ENCODE measurements at regions not wholly inside any gene's neighbourhood (a gene's known extent, or its start where the extent isn't known, plus 50 kb on each side); places are given as distances from the start of the nearest gene placed in this dataset.

DNA sequence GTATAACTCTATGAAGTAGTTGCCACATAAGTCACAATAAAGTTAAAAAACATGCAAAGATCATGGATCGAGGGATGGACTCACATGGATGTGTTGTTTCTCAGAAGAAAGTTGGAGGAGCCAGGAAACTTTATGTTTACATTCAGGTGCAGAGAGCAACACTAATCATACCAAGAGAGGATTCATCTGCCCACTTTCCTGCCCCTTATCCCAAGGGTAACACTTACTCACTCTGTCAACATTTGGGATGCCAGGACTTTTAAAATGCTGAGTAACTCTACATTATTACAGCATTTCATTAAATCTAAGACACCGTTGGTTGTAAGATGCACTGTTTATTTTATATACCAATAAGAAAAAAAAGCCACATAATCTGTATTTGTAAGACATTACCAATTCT is 170.4 kb downstream of the KCNE4 start:
- ATAC-seq, result no peak
- no peaks in the 10 kb centered on the region for H3K9me3 Mint-ChIP-seq (ENCODE audit: low read depth)
- H3K4me1 Mint-ChIP-seq, result no peaks in the 10 kb centered on the region
- H3K27ac Mint-ChIP-seq, result no peak overlapping the region
- no peaks in the 10 kb centered on the region for H3K36me3 Mint-ChIP-seq
- H3K4me3 Mint-ChIP-seq, result no peak overlapping the region
- CTCF ChIA-PET, result no interaction called here
- H3K27me3 Mint-ChIP-seq, result no peaks in the 10 kb centered on the region
- DNase-seq, result no peak

DNA sequence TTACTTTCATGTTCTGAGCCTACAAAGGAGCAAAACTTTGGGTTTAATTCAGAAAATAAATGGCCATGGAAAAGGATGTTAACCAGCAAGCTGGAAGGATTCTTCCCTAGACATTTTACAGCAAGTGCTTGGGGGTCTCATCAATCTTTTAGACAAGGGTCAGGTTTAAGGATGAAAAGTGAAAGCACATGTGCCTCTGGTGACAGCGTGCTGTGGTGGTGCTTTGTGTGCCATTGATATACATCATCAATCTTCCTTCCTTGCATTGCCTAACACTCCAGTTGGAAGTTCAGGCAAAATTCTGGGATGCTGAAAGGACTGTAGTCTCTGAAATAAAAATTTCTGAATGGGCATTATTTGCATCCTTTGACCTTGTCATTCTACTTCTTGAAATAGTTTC is 171.2 kb downstream of the KCNE4 start:
- no peaks in the 10 kb centered on the region for H3K27me3 Mint-ChIP-seq
- no peaks in the 10 kb centered on the region for H3K36me3 Mint-ChIP-seq
- H3K27ac Mint-ChIP-seq, result no peak overlapping the region
- H3K9me3 Mint-ChIP-seq (ENCODE audit: low read depth), result peaks cover 2% of the 10 kb centered on the region
- CTCF ChIA-PET, result no interaction called here
- H3K4me1 Mint-ChIP-seq, result no peaks in the 10 kb centered on the region
- H3K4me3 Mint-ChIP-seq, result no peak overlapping the region
- ATAC-seq (no peak), DNase-seq (no peak)

DNA sequence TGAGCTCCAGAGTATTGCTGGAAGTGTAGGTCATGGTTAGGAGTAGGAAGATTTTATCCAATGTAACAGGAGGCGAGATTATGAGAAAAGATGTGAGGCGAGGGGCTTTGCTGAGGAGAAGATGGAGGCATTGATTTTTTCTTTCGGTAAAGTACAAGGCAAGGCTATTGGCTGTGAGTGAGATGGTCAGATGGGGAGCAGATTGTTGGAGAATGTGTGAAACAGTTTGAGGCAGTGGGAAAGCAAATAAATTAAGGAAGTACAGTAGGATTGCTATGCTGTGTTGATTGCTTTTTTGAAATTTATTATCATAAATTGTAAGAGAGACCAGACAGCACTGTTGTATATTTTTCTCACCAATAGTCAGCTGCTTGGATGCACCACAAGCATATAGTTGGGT is 173.3 kb downstream of the KCNE4 start:
- CTCF ChIA-PET, result no interaction called here
- H3K27me3 Mint-ChIP-seq, result no peaks in the 10 kb centered on the region
- no peak overlapping the region for H3K27ac Mint-ChIP-seq
- DNase-seq (no peak), ATAC-seq (no peak)
- no peaks in the 10 kb centered on the region for H3K36me3 Mint-ChIP-seq
- H3K9me3 Mint-ChIP-seq (ENCODE audit: low read depth), result peaks cover 2% of the 10 kb centered on the region
- H3K4me1 Mint-ChIP-seq, result no peaks in the 10 kb centered on the region
- H3K4me3 Mint-ChIP-seq, result no peak overlapping the region

DNA sequence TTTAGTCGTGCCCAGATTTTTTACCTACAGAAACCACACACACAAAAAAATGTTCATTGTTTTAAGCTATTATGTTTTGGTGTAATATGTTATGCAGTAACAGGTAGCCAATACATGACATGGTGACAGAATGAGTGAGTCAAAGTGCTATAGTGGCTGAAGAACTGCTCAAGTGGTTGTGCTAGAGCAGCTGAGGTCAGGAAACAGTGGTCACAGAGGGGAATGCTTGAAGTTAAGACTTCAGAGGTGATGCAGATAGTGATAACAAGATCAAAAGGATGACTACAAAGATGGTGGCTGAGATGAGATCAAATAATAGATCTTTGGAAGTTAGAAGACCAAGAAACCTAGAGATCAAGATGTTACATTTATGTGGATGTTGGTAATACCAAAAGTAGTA is 174.3 kb downstream of the KCNE4 start:
- H3K4me3 Mint-ChIP-seq, result no peak overlapping the region
- H3K27ac Mint-ChIP-seq, result no peak overlapping the region
- no peaks in the 10 kb centered on the region for H3K36me3 Mint-ChIP-seq
- H3K4me1 Mint-ChIP-seq, result no peaks in the 10 kb centered on the region
- no peaks in the 10 kb centered on the region for H3K27me3 Mint-ChIP-seq
- CTCF ChIA-PET, result no interaction called here
- DNase-seq (no peak), ATAC-seq (no peak)
- peaks cover 2% of the 10 kb centered on the region for H3K9me3 Mint-ChIP-seq (ENCODE audit: low read depth)

DNA sequence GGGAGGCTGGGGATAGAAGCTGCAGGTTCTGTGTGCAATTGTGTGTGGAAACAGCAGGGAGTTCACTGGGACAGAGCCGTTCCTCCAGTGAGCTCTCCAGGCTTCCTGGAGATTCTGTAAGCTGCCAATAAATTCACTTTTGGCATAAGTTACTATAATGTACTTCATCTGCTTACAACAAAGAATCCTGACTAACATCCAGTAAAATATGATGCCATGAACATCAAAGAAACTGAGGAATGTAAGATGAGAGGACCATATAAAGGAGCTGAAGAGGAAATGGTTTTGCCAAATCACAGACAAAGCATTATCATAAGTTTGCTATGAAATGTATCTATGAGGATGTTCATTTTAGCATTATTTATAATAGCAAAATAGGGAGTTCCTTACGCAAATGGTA is 175.3 kb downstream of the KCNE4 start:
- H3K4me3 Mint-ChIP-seq, result no peak overlapping the region
- H3K4me1 Mint-ChIP-seq, result no peaks in the 10 kb centered on the region
- no peak for DNase-seq
- CTCF ChIA-PET, result no interaction called here
- H3K27me3 Mint-ChIP-seq, result no peaks in the 10 kb centered on the region
- H3K27ac Mint-ChIP-seq, result no peak overlapping the region
- ATAC-seq, result no peak
- H3K36me3 Mint-ChIP-seq, result no peaks in the 10 kb centered on the region
- H3K9me3 Mint-ChIP-seq (ENCODE audit: low read depth), result peaks cover 2% of the 10 kb centered on the region

DNA sequence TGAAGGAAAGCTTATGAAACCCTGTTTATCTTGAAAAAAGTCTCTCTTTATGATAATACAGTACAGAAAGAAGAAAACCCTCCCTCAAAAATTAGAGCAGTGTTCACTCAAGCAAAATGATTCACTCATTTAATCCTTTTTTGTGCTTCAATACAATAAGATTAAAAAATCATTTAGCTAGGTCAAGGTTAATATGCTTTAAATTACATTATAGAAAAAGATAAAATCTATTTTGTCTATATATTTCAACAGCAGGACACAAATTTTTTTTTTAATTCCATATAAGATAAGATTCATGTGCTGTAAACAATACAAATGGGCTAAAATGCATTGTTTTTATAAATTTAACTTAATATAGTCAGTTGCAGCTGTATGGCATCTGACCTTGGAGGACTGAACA is 176.9 kb downstream of the KCNE4 start:
- Mint-ChIP-seq H3K4me3 (no peak overlapping the region), H3K27ac (no peak overlapping the region), H3K4me1 (no peaks in the 10 kb centered on the region), H3K9me3 (ENCODE audit: low read depth) (peaks cover 2% of the 10 kb centered on the region), H3K36me3 (no peaks in the 10 kb centered on the region), H3K27me3 (no peaks in the 10 kb centered on the region)
- DNase-seq (no peak), ATAC-seq (no peak)
- CTCF ChIA-PET, result no interaction called here

DNA sequence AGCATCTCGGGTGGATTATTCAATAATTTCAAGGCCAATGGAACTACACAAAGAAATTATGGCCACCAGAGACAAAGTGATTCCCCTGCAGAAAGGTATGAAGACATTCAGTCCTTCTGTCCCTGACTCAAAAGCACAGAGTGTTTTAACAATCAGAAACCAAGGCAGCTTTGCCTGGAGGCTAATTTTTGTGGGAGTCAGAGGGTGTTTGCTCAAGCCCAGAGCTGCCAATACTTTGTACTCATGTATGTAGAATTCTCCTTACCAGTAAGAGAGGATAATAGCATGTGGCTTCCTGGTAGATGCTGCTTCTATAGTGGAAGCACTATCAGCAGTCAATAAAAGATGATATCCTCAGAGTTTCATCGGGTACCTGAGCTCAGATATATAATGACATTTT is 178.4 kb downstream of the KCNE4 start:
- Mint-ChIP-seq H3K36me3 (no peaks in the 10 kb centered on the region), H3K27me3 (no peaks in the 10 kb centered on the region), H3K9me3 (ENCODE audit: low read depth) (peaks cover 2% of the 10 kb centered on the region), H3K4me3 (no peak overlapping the region), H3K4me1 (no peaks in the 10 kb centered on the region), H3K27ac (no peak overlapping the region)
- CTCF ChIA-PET, result no interaction called here
- DNase-seq (no peak), ATAC-seq (no peak)

DNA sequence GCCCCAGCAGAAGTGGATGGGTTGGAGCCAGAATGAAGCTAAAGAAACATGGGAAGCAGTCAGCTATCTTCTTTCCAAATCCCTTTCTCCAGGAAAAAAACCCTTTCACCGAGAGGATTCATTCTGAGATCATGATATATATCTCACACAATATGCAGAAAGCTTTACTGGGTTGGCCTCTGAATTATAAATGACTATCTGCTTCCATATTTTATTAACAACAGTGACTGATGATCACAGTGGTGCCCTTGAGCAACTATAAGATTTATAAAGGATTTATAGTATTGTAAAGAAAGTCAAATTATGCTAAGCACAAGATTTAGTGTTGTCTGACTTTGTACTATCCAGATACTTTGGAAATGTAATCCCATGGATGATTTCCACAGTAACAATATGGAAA is 180.3 kb downstream of the KCNE4 start:
- H3K4me1 Mint-ChIP-seq, result no peaks in the 10 kb centered on the region
- no peak overlapping the region for H3K4me3 Mint-ChIP-seq
- no peaks in the 10 kb centered on the region for H3K36me3 Mint-ChIP-seq
- H3K27ac Mint-ChIP-seq, result no peak overlapping the region
- H3K27me3 Mint-ChIP-seq, result no peaks in the 10 kb centered on the region
- no peak for DNase-seq
- peaks cover 2% of the 10 kb centered on the region for H3K9me3 Mint-ChIP-seq (ENCODE audit: low read depth)
- no peak for ATAC-seq
- CTCF ChIA-PET, result no interaction called here

DNA sequence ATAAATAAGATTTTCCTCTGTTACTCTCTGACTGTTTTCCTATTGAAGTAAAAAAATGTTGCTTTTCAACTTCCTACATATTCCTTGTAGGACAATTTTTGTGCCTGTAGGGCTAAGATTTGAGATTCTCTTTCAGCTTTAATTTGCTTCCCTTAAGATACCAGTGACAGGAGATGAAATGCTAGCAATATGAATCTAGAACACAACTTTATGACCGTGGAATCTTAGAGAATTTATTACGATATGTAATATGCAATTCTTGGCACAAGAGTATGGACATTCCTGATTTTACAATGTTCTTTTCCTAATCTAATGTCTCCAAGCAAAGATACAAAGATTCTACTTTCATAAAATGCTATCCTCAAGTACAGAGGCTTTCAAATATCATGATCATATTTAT is 180.9 kb downstream of the KCNE4 start:
- CTCF ChIA-PET, result no interaction called here
- Mint-ChIP-seq H3K9me3 (ENCODE audit: low read depth) (no peaks in the 10 kb centered on the region), H3K36me3 (no peaks in the 10 kb centered on the region), H3K4me3 (no peak overlapping the region), H3K4me1 (no peaks in the 10 kb centered on the region), H3K27ac (no peak overlapping the region), H3K27me3 (no peaks in the 10 kb centered on the region)
- DNase-seq (no peak), ATAC-seq (no peak)

DNA sequence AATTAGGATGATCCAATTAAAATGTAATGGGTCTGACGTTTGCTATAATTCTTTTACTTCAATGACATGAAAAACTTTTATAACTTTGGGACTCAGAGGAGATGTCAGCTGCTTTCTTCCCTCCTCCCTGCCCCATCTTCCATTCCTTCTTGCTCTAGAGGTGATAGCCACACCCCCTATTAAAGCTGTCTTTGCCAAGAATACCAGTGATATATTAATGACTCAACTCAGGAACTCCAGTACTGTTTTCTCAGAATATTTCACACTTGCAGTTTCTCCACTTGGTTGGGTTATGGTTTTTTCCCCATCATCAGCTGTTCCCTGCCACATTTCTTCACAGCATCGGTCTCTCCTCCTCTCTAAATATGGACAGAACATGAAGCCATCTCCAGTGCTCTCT is 184.0 kb downstream of the KCNE4 start:
- CTCF ChIA-PET, result no interaction called here
- ATAC-seq, result no peak
- no peak overlapping the region for H3K4me3 Mint-ChIP-seq
- no peaks in the 10 kb centered on the region for H3K9me3 Mint-ChIP-seq (ENCODE audit: low read depth)
- no peaks in the 10 kb centered on the region for H3K4me1 Mint-ChIP-seq
- no peak overlapping the region for H3K27ac Mint-ChIP-seq
- H3K36me3 Mint-ChIP-seq, result no peaks in the 10 kb centered on the region
- no peaks in the 10 kb centered on the region for H3K27me3 Mint-ChIP-seq
- no peak for DNase-seq

DNA sequence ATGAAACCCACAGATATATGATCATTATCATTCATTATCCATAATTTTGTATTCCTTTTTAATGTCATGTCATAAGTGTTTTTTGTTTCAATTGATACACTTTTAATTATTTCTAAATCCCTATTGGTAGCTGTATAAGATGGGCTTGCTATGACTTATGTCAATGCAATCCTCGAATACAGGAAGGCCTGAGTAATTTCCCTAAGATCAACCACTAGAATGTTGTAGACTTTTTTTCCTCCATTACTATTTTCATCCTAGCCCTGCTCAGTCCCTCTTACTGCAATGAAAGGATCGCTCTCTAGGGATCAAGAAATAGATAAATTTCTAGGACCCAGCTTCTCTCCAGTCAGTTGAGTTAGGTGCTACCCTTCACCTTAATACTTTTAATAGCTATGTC is 186.3 kb downstream of the KCNE4 start:
- Mint-ChIP-seq H3K27me3 (no peaks in the 10 kb centered on the region), H3K4me3 (no peak overlapping the region), H3K36me3 (no peaks in the 10 kb centered on the region), H3K27ac (no peak overlapping the region), H3K9me3 (ENCODE audit: low read depth) (no peaks in the 10 kb centered on the region), H3K4me1 (no peaks in the 10 kb centered on the region)
- no peak for DNase-seq
- CTCF ChIA-PET, result no interaction called here
- no peak for ATAC-seq

DNA sequence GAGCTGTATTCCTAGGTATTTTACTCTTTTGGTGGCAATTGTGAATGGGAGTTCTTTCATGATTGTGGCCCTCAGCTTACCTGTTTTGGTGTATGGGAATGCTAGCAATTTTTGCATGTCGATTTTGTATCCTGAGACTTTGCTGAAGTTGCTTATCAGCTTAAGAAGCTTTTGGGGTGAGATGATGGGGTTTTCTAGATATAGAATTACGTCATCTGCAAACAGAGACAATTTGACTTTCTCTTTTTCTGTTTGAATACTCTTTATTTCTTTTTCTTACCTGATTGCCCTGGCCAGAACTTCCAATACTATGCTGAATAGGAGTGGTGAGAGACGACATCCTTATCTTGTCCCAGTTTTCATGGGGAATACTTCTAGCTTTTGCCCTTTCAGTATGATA is 191.2 kb downstream of the KCNE4 start:
- DNase-seq (no peak), ATAC-seq (no peak)
- Mint-ChIP-seq H3K27ac (no peak overlapping the region), H3K4me1 (no peaks in the 10 kb centered on the region), H3K4me3 (no peak overlapping the region), H3K27me3 (no peaks in the 10 kb centered on the region), H3K36me3 (no peaks in the 10 kb centered on the region), H3K9me3 (ENCODE audit: low read depth) (peaks cover 2% of the 10 kb centered on the region)
- CTCF ChIA-PET, result no interaction called here

DNA sequence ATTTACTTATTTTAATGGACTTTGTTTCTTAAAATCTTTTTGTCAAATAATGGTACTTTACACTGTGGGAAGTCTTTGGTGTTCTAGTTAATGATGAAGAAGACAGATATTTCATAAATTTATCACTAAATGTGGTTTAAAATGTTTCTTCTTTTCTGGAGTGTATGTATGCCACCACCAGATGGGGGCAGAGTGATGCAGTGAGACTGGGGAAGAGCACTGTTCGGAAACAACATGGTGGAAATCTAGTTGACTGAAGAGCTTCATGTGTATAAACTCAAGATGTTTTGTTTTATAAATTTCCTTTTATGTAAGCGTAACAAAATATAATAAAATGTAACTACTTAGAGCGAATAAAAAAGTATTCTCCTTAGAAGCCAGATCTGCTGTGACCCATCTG is 195.1 kb downstream of the KCNE4 start:
- no peak overlapping the region for H3K27ac Mint-ChIP-seq
- no peak overlapping the region for H3K4me3 Mint-ChIP-seq
- ATAC-seq, result no peak
- CTCF ChIA-PET, result no interaction called here
- H3K9me3 Mint-ChIP-seq (ENCODE audit: low read depth), result peaks cover 2% of the 10 kb centered on the region
- no peak for DNase-seq
- H3K4me1 Mint-ChIP-seq, result no peaks in the 10 kb centered on the region
- H3K36me3 Mint-ChIP-seq, result no peaks in the 10 kb centered on the region
- no peaks in the 10 kb centered on the region for H3K27me3 Mint-ChIP-seq

DNA sequence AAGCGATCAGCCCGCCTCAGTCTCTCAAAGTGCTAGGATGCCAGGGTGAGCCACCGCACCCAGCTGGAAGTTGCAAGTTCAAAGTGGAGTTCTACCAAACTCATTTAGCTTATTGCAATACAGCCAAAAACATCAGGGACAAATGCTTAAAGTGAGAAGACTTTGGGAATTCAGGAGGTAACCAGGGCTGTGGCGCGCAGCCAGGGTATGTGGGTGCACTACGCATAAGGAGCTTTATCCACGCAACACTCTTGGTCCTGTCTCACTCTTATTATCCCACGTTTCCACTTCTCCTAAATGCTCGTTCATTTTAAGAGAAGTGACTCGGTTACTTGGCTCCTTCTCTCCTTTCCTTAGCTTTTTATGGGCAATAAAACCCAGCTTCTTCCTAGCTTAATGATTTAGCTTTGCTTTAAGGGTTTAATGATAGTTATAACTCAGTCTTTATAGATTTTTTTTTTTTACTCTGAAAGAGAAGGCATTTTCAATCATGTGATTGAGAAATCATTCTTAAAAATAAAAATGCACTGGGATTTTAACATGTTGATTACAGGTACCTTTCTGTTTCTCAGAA is 199.8 kb downstream of the KCNE4 start:
- DNase-seq (no peak), ATAC-seq (no peak)
- Mint-ChIP-seq H3K27me3 (no peaks in the 10 kb centered on the region), H3K4me1 (no peaks in the 10 kb centered on the region), H3K36me3 (no peaks in the 10 kb centered on the region), H3K4me3 (no peak overlapping the region), H3K9me3 (ENCODE audit: low read depth) (peaks cover 6% of the 10 kb centered on the region), H3K27ac (no peak overlapping the region)
- CTCF ChIA-PET, result no interaction called here

DNA sequence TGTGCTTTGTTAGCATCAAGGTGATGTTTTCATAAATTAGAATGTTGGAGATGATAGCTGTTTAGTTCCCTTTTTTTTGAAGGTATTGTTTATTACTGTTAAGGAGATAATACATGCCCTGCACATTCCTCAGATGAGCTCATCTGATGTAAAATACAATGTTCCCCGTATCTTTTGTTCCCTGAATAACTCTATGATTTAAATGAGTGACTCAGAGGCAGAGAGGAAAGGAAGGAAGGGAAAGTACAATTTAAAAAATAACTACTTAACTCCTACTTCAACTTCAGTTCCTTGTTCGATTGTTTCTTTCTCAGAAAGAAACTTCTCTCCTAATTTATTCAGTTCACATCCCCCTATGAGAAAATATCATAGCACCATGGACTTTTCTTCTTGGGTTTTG is 208.7 kb downstream of the KCNE4 start:
- DNase-seq (no peak), ATAC-seq (no peak)
- Mint-ChIP-seq H3K4me3 (no peak overlapping the region), H3K27me3 (no peaks in the 10 kb centered on the region), H3K9me3 (ENCODE audit: low read depth) (peaks cover 5% of the 10 kb centered on the region), H3K27ac (no peak overlapping the region), H3K4me1 (no peaks in the 10 kb centered on the region), H3K36me3 (no peaks in the 10 kb centered on the region)
- CTCF ChIA-PET, result no interaction called here

Data from activated CD8-positive, alpha-beta memory T cell treated with anti-CD3 and anti-CD28 coated beads, Interleukin-2, amount 10 ng/mL, durations not matched to agents 7 days and 5 days (primary cell).